ENCODE measurements at regions not wholly inside any gene's neighbourhood (a gene's known extent, or its start where the extent isn't known, plus 50 kb on each side); places are given as distances from the start of the nearest gene placed in this dataset.

GRCh38 chr12:125564753-125565152 is 499.5 kb downstream of the AACS start:
- H3K36me3 ChIP-seq (ENCODE audit: insufficient read depth, low read length): no peaks in the 10 kb centered on the region
- no peaks in the 10 kb centered on the region for H3K9me2 ChIP-seq (ENCODE audit: insufficient read depth, low read length)
- no peak for DNase-seq (ENCODE audit: low spot score)
- H4K20me1 ChIP-seq (ENCODE audit: insufficient read depth, low read length): no peaks in the 10 kb centered on the region
- no peak overlapping the region for H2AFZ ChIP-seq (ENCODE audit: low read length)
- H3K27ac ChIP-seq (ENCODE audit: low read depth, low read length, poor library complexity, severe bottlenecking): no peak overlapping the region
- H3K9me3 ChIP-seq (ENCODE audit: low read length): no peaks in the 10 kb centered on the region
- H3K4me2 ChIP-seq (ENCODE audit: low read length): no peak overlapping the region
- ChIA-PET POLR2A (interaction anchor here (0.9 kb wide), 1 partner anchor 9 kb away, joined by 3 read pairs; no protein-coding TSS in a partner anchor), CTCF (ENCODE audit: unreplicated experiment) (no interaction called here)
- TF ChIP-seq, protein P1, sequence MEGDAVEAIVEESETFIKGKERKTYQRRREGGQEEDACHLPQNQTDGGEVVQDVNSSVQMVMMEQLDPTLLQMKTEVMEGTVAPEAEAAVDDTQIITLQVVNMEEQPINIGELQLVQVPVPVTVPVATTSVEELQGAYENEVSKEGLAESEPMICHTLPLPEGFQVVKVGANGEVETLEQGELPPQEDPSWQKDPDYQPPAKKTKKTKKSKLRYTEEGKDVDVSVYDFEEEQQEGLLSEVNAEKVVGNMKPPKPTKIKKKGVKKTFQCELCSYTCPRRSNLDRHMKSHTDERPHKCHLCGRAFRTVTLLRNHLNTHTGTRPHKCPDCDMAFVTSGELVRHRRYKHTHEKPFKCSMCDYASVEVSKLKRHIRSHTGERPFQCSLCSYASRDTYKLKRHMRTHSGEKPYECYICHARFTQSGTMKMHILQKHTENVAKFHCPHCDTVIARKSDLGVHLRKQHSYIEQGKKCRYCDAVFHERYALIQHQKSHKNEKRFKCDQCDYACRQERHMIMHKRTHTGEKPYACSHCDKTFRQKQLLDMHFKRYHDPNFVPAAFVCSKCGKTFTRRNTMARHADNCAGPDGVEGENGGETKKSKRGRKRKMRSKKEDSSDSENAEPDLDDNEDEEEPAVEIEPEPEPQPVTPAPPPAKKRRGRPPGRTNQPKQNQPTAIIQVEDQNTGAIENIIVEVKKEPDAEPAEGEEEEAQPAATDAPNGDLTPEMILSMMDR (conservative IDR thresholded peaks at IDR 0.05; ENCODE audit: low read length): no peak
- no peak for TF ChIP-seq EZH2phosphoT487 (IDR thresholded peaks at IDR 0.05; ENCODE audit: borderline replicate concordance, low read depth, low read length)
- BruUV-seq (replicated peaks): no TSS peak
- no peak overlapping the region for H3K4me3 ChIP-seq (ENCODE audit: low read depth, low read length, poor library complexity, severe bottlenecking)
- no peaks in the 10 kb centered on the region for H3K4me1 ChIP-seq (ENCODE audit: insufficient read depth, low read length, poor library complexity, severe bottlenecking)
- intact Hi-C loops (cut with micrococcal nuclease; ENCODE audit: unreplicated experiment): no loop called here
- no peaks in the 10 kb centered on the region for H3K79me2 ChIP-seq (ENCODE audit: insufficient read depth, low read depth, low read length)

GRCh38 chr12:125567581-125567980 is 502.3 kb downstream of the AACS start:
- no peaks in the 10 kb centered on the region for H3K4me1 ChIP-seq (ENCODE audit: insufficient read depth, low read length, poor library complexity, severe bottlenecking)
- no peak for DNase-seq (ENCODE audit: low spot score)
- ChIA-PET POLR2A (no interaction called here), CTCF (ENCODE audit: unreplicated experiment) (interaction anchor here (1.0 kb wide), 1 partner anchor 15 kb away, joined by 3 read pairs; no protein-coding TSS in a partner anchor)
- TF ChIP-seq, protein P1 (conservative IDR thresholded peaks at IDR 0.05; ENCODE audit: low read length): no peak
- BruUV-seq (replicated peaks): no TSS peak
- no peaks in the 10 kb centered on the region for H3K79me2 ChIP-seq (ENCODE audit: insufficient read depth, low read depth, low read length)
- H2AFZ ChIP-seq (ENCODE audit: low read length): no peak overlapping the region
- no peaks in the 10 kb centered on the region for H4K20me1 ChIP-seq (ENCODE audit: insufficient read depth, low read length)
- H3K9me3 ChIP-seq (ENCODE audit: low read length): no peaks in the 10 kb centered on the region
- H3K36me3 ChIP-seq (ENCODE audit: insufficient read depth, low read length): no peaks in the 10 kb centered on the region
- H3K4me3 ChIP-seq (ENCODE audit: low read depth, low read length, poor library complexity, severe bottlenecking): no peak overlapping the region
- H3K27ac ChIP-seq (ENCODE audit: low read depth, low read length, poor library complexity, severe bottlenecking): no peak overlapping the region
- H3K9me2 ChIP-seq (ENCODE audit: insufficient read depth, low read length): no peaks in the 10 kb centered on the region
- H3K4me2 ChIP-seq (ENCODE audit: low read length): no peak overlapping the region
- intact Hi-C loops (cut with micrococcal nuclease; ENCODE audit: unreplicated experiment): no loop called here

DNA sequence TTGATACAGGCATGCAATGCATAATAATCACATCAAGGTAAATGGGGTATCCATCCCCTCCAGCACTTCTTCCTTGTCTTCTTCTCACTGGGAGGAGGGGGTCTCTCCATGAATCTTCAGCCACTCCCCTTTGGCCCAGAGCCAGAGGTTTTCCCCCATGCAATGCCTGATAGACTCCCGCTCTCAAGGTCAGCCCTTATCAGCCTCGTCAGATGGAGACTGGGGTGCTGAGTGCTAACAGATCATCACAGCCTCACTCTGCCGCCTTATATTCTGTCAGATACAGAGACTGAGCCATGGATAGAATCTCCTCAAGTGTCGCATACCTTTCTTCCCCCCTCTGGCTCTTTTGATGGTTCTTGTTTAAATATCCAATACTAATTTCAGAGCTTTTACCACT is 503.1 kb downstream of the AACS start:
- Histone ChIP-seq H2AFZ (ENCODE audit: low read length) (no peak overlapping the region), H3K4me1 (ENCODE audit: insufficient read depth, low read length, poor library complexity, severe bottlenecking) (no peaks in the 10 kb centered on the region), H3K9me3 (ENCODE audit: low read length) (no peaks in the 10 kb centered on the region), H3K4me2 (ENCODE audit: low read length) (no peak overlapping the region), H3K79me2 (ENCODE audit: insufficient read depth, low read depth, low read length) (no peaks in the 10 kb centered on the region), H3K27ac (ENCODE audit: low read depth, low read length, poor library complexity, severe bottlenecking) (no peak overlapping the region), H3K4me3 (ENCODE audit: low read depth, low read length, poor library complexity, severe bottlenecking) (no peak overlapping the region), H3K9me2 (ENCODE audit: insufficient read depth, low read length) (no peaks in the 10 kb centered on the region), H3K36me3 (ENCODE audit: insufficient read depth, low read length) (no peaks in the 10 kb centered on the region), H4K20me1 (ENCODE audit: insufficient read depth, low read length) (no peaks in the 10 kb centered on the region)
- intact Hi-C loops (cut with micrococcal nuclease; ENCODE audit: unreplicated experiment): no loop called here
- no peak for DNase-seq (ENCODE audit: low spot score)
- TF ChIP-seq EZH2phosphoT487 (IDR thresholded peaks at IDR 0.05; ENCODE audit: borderline replicate concordance, low read depth, low read length): no peak
- TF ChIP-seq, protein P1 (conservative IDR thresholded peaks at IDR 0.05; ENCODE audit: low read length): no peak
- BruUV-seq (replicated peaks): no TSS peak
- ChIA-PET CTCF (ENCODE audit: unreplicated experiment) (no interaction called here), POLR2A (interaction anchor here (1.6 kb wide), 1 partner anchor 13 kb away, joined by 3 read pairs; no protein-coding TSS in a partner anchor)
